ENCODE measurements at regions not wholly inside any gene's neighbourhood (a gene's known extent, or its start where the extent isn't known, plus 50 kb on each side); places are given as distances from the start of the nearest gene placed in this dataset.

- DNase-seq (ENCODE audit: low spot score): no peak
These were observed 105.3 kb downstream of the SLC6A15 start for GRCh38 chr12:84807249-84807648.

GRCh38 chr12:84805474-84805858, 107.1 kb downstream of the SLC6A15 start:
- DNase-seq (ENCODE audit: low spot score): no peak

GRCh38 chr12:84804691-84805473, 107.7 kb downstream of the SLC6A15 start:
- DNase-seq (ENCODE audit: low spot score): no peak

- DNase-seq (ENCODE audit: low spot score): no peak
These were observed 108.9 kb downstream of the SLC6A15 start for GRCh38 chr12:84803661-84804060.

DNA sequence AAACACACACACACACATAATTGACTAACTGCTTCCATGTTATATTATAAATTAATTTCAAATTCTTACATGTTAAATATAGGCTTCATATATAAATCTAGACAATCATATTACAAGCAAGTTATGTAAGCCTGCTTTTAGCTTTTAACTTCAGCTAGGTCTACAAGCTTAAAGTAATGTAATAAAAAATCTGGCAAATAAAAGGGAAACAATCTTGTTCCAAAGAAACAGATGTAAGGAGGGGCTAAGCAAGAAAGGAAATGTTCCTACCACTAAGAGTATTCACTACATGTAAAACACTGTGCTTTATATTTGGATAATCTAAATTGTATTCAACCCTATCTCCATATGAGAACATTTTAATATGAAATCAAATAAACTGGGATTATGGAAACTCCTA, 110.4 kb downstream of the SLC6A15 start:
- DNase-seq (ENCODE audit: low spot score): no peak

- no peak for DNase-seq (ENCODE audit: low spot score)
These were observed 118.8 kb downstream of the SLC6A15 start for GRCh38 chr12:84793558-84794367.

DNA sequence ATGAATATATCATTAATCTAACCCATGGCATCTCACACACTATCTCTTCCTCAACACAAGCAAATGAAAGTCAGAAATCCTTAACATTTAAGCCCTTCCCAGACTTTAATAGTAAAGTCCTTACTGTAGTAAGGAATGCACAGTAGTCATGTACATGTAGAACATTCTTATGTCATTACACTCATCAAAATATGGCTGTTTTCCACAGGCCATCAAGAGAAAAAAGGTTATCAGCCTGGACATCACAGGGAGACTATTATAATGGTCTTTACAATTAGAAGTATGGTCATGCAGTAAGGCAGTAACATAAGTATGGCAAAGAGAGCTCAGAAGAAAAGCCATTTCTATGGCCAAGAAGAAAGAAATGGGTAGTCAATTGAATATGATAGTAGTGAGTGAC, 121.2 kb downstream of the SLC6A15 start:
- no peak for DNase-seq (ENCODE audit: low spot score)

DNA sequence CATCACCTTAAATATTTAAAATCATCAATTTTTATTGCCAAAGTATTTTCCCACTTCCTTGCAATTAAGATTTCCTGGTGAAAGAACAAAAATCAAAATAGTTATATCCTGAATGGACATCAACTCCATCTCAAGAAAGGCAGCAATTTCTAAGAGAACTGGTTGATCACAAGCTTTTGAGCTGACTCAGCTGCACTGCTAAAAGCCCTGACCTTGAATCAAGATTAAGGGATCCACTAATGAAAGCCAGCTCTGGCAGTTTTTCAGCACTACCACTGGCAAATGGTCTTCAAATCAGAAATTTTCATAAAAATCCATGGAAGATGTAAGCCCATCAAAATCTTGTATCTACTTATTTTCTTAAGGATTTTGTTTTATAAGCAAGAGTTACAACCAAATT, 123.4 kb downstream of the SLC6A15 start:
- peak; percentile 37 for DNase-seq (ENCODE audit: low spot score)

GRCh38 chr12:84787253-84787652, 125.3 kb downstream of the SLC6A15 start:
- no peak for DNase-seq (ENCODE audit: low spot score)

DNA sequence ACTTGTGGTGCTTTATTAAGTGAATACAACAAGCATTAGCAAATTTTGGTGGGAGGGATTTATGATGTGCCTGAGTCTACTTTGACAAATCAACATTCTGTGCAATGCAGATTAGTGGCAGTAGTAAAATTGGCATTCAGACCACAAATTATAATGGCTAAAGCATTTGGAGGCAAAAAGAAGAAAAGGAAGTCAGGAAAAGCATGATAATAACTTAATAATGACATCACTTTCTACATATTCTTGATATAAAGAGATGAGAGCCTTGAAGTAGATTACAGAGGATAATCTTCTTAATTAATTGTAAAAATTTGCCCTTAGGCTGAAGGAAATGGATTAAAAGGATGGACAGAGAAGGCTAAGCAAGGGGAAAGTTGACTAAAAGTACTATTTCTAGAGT, 126.0 kb downstream of the SLC6A15 start:
- no peak for DNase-seq (ENCODE audit: low spot score)

DNA sequence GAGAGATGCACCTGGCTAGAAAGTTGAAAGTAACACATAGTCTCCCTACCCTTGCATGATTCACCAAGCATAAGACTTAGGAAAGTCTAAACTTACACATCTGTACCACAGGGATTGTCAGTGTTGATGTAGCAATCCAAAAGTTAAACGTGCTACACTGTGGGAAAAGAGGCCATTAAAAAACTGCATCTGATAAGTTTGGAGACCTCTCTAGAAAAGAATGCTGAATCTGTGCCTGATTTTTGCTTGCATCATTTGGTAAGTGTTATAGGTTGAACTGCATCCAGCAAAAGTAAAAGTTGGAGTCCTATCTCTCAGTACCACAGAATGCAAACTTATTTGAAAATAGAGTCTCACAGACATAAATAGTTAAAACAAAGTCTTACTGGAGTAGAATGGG, 126.6 kb downstream of the SLC6A15 start:
- no peak for DNase-seq (ENCODE audit: low spot score)

DNA sequence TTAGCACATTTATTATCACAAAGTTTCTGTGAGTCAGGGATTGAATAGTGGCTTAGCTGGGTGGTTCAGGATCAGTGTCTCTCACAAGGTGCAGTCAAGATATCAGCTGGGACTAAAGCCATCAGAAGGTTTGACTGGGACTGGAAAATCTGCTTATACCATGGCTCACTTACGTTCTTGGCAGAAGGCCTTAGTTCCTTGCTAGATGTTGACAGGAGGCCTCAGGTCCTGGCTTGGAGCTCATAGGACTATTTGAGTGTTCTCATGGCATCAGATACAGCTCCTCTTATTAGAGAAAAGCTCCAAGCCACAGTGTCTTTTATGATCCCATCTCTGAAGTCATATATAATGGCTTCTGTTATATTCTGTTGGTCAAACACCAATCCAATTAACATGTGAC, 127.3 kb downstream of the SLC6A15 start:
- DNase-seq (ENCODE audit: low spot score): peak; percentile 29

DNA sequence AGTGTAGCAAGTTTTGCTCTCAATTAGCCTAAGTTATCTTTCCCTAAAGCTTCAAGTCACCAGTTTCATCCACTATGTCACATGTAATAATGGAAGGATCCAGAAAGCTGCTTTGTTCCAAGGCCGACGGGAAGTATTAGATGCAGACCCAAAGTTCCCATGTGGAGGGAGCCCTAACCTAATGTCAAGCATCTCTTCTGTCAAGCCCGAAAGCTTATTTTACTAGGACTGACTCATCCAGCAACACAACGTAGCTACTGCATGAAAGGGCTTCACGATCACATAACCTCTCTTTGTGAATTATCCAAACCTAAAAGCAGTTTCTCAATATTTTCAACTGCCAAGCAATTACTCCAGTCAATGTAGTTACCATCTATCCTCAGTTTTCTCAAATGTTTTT, 133.4 kb downstream of the SLC6A15 start:
- no peak for DNase-seq (ENCODE audit: low spot score)

DNA sequence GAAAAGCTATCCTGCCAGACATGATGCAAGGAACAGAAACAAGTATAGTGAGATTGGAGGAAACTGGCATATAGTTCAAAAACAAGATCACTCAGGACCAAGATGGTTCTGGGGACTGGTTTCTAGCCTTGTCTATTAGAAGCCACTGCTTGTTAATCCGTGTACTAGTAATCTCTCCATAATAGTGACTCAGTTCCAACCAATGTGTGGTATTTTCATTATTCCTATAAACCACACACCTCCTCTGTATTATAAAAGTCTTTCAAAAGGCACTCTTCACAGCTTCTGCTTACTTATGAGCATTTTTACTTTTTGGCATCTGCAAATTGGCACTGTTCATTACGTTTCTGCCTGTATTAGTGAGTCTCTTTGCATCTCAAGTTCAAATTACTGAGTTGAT, 140.3 kb downstream of the SLC6A15 start:
- DNase-seq (ENCODE audit: low spot score): no peak

DNA sequence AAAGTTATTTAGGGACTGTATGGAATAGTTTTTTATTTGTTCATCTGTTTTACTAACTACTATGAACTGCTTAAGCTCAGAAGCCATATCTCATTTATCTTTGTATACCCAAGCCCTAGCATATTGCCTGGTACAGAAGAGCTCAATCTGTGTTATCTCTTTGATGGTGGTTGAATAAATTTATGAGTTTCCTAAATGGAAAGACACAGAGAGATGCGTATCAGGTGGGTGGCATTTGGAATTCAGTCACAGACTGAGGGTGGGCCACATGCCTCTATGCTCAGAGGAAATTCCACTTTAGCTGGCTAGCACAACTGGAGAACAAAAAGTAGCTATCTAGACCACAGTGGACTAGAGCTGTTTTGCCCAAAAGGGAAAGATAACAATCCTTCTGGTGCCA, 145.5 kb downstream of the SLC6A15 start:
- DNase-seq (ENCODE audit: low spot score): peak; percentile 47

- no peak for DNase-seq (ENCODE audit: low spot score)
These were observed 146.2 kb downstream of the SLC6A15 start for GRCh38 chr12:84766375-84766774.

- DNase-seq (ENCODE audit: low spot score): no peak
These were observed 148.6 kb downstream of the SLC6A15 start for GRCh38 chr12:84764001-84764400.

- DNase-seq (ENCODE audit: low spot score): no peak
These were observed 149.5 kb downstream of the SLC6A15 start for GRCh38 chr12:84763107-84763506.

- no peak for DNase-seq (ENCODE audit: low spot score)
These were observed 152.3 kb downstream of the SLC6A15 start for GRCh38 chr12:84760091-84760865.

- DNase-seq (ENCODE audit: low spot score): no peak
These were observed 154.6 kb downstream of the SLC6A15 start for GRCh38 chr12:84757978-84758377.

DNA sequence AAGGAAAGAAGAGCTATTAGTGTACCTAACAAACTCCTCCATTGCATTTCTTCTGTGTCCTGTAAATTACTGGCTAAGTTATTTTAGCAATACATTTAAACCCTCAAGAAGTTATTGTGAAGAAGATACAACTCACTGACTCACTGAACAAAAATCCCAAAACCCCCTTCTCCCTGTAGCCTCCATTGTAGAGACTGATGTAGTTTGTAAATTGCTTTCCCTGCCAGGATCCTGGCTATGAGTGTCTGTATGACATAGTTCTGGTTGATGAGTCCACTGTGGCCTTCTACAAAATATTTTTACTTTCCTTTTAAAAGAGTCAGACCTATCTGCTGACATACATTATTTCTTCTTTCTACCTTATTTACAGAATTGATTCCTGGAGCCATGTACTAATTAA, 155.6 kb downstream of the SLC6A15 start:
- DNase-seq (ENCODE audit: low spot score): no peak

- no peak for DNase-seq (ENCODE audit: low spot score)
These were observed 167.5 kb downstream of the SLC6A15 start for GRCh38 chr12:84745127-84745526.
